SK-N-SH treated with all-trans-retinoic acid at 6 μM for 48 hours (cell line): ENCODE measurements at regions not wholly inside any gene's neighbourhood (a gene's known extent, or its start where the extent isn't known, plus 50 kb on each side); places are given as distances from the start of the nearest gene placed in this dataset.

Source experiments
- ARNTL ChIP-seq: fragments of 450-650 bp; formaldehyde crosslinking; IDR thresholded peaks from 2 replicates; pipeline ENCODE4 v1.5.0; 2020; ENCODE audit warnings: low read depth, mild to moderate bottlenecking, moderate library complexity, borderline replicate concordance
- CREB5 ChIP-seq: fragments of 250-450 bp; sonication (Bioruptor Pico); IDR thresholded peaks from 2 replicates; pipeline ENCODE4 v1.5.1; 2020; ENCODE audit warnings: low read depth, mild to moderate bottlenecking, moderate library complexity
- GLIS3 ChIP-seq: fragments of 250-450 bp; sonication (Bioruptor Pico); IDR thresholded peaks from 2 replicates; pipeline ENCODE4 v1.5.0; 2020; ENCODE audit warnings: mild to moderate bottlenecking, moderate library complexity
- PATZ1 ChIP-seq: fragments of 250-450 bp; sonication (Bioruptor Pico); IDR thresholded peaks from 2 replicates; pipeline ENCODE4 v1.8.0; 2020; ENCODE audit warnings: mild to moderate bottlenecking, moderate library complexity, borderline replicate concordance
- RARB ChIP-seq: fragments of 250-450 bp; sonication (Bioruptor Pico); IDR thresholded peaks from 2 replicates; pipeline ENCODE4 v1.8.0; 2021; ENCODE audit warnings: mild to moderate bottlenecking, moderate library complexity
- TCF4 ChIP-seq: fragments of 250-450 bp; sonication (Bioruptor Pico); IDR thresholded peaks from 2 replicates; pipeline ENCODE4 v1.8.0; 2021; ENCODE audit warnings: mild to moderate bottlenecking, moderate library complexity, borderline replicate concordance
- ZC3H10 ChIP-seq: fragments of 250-450 bp; sonication (Bioruptor Pico); IDR thresholded peaks from 2 replicates; pipeline ENCODE4 v1.5.1; 2021; ENCODE audit warnings: mild to moderate bottlenecking, moderate library complexity
- ZFP30 ChIP-seq: fragments of 450-650 bp; formaldehyde crosslinking; IDR thresholded peaks from 2 replicates; pipeline ENCODE4 v1.5.0; 2022; ENCODE audit warnings: mild to moderate bottlenecking, moderate library complexity

- TF ChIP-seq TCF4 (CRISPR knock-in tag) = no peak
- TF ChIP-seq ARNTL (CRISPR knock-in tag) = no peak
- no peak for TF ChIP-seq PATZ1 (CRISPR knock-in tag)
- TF ChIP-seq GLIS3 (CRISPR knock-in tag) = no peak
- TF ChIP-seq ZFP30 (CRISPR knock-in tag) = no peak
- TF ChIP-seq ZC3H10 (CRISPR knock-in tag) = no peak
- TF ChIP-seq RARB (CRISPR knock-in tag) = no peak
- no peak for TF ChIP-seq CREB5 (CRISPR knock-in tag)
Measured at GRCh38 chr2:128494307-128494639, 175.6 kb upstream of the HS6ST1 start.
